ENCODE measurements at regions not wholly inside any gene's neighbourhood (a gene's known extent, or its start where the extent isn't known, plus 50 kb on each side); places are given as distances from the start of the nearest gene placed in this dataset.
A peak's percentile ranks its signal among the peaks of the same experiment; 100 is the strongest.

DNA sequence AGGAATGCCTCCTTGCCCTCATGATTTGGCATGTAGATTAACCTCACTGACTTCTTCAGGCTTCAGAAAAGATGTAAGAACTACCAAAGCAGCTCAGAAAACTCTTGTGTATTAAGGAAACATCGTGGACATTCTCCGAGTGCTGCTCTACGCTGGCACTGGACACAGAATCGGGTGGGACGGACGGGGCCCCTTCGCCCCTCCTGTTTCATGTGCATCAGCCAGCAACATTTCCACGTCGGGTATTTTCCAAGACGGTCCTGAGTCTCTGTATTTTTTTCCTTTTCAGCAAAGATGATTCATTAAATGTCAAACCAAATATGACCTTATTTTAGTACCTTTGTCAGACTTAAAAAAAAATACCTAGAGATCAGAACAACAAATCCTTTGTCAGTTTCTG lies 583.6 kb downstream of the CCDC171 start:
- no peak for TF ChIP-seq GATA3 (IDR thresholded peaks at IDR 0.05; ENCODE audit: borderline replicate concordance)
- no peak for TF ChIP-seq JUN (IDR thresholded peaks at IDR 0.05)
- TF ChIP-seq POLR2A (IDR thresholded peaks at IDR 0.05; ENCODE audit: low read length) = no peak
- no peak for TF ChIP-seq CBX2 (IDR thresholded peaks at IDR 0.05; ENCODE audit: borderline replicate concordance, low read depth)
- TF ChIP-seq, protein P1, sequence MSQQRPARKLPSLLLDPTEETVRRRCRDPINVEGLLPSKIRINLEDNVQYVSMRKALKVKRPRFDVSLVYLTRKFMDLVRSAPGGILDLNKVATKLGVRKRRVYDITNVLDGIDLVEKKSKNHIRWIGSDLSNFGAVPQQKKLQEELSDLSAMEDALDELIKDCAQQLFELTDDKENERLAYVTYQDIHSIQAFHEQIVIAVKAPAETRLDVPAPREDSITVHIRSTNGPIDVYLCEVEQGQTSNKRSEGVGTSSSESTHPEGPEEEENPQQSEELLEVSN (IDR thresholded peaks at IDR 0.05; ENCODE audit: borderline replicate concordance, low read depth) = no peak
- TF ChIP-seq ZFP36 (IDR thresholded peaks at IDR 0.05; ENCODE audit: borderline replicate concordance, partially characterized antibody) = no peak
- no peak for TF ChIP-seq BHLHE40 (IDR thresholded peaks at IDR 0.05; ENCODE audit: low read depth, low read length)
- TF ChIP-seq, protein P2, sequence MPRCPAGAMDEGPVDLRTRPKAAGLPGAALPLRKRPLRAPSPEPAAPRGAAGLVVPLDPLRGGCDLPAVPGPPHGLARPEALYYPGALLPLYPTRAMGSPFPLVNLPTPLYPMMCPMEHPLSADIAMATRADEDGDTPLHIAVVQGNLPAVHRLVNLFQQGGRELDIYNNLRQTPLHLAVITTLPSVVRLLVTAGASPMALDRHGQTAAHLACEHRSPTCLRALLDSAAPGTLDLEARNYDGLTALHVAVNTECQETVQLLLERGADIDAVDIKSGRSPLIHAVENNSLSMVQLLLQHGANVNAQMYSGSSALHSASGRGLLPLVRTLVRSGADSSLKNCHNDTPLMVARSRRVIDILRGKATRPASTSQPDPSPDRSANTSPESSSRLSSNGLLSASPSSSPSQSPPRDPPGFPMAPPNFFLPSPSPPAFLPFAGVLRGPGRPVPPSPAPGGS (IDR thresholded peaks at IDR 0.05) = no peak
- TF ChIP-seq ZNF302 (CRISPR knock-in tag; IDR thresholded peaks at IDR 0.05) = no peak
- TF ChIP-seq, protein P3, sequence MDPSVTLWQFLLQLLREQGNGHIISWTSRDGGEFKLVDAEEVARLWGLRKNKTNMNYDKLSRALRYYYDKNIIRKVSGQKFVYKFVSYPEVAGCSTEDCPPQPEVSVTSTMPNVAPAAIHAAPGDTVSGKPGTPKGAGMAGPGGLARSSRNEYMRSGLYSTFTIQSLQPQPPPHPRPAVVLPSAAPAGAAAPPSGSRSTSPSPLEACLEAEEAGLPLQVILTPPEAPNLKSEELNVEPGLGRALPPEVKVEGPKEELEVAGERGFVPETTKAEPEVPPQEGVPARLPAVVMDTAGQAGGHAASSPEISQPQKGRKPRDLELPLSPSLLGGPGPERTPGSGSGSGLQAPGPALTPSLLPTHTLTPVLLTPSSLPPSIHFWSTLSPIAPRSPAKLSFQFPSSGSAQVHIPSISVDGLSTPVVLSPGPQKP (IDR thresholded peaks at IDR 0.05; ENCODE audit: low read depth, low read length) = no peak
- CTCF ChIA-PET = interaction anchor here (1.2 to 1.8 kb wide), 3 partner anchors 28 to 299 kb away, joined by 3 to 5 read pairs (median 4); no protein-coding TSS in a partner anchor
- peaks cover 27% of the 10 kb centered on the region for H3K4me1 ChIP-seq
- peak; percentile 32 for FAIRE-seq
- WGBS (ENCODE audit: missing lambda C conversion rate) = 84% methylated on average over 10 of the region's 10 CpGs
- POLR2A ChIA-PET = no interaction called here
- peak overlapping the region in 1 of 2 experiments; percentile 38; a peak in 1 of 6 replicates for H3K27ac ChIP-seq
- no peaks in the 10 kb centered on the region for H3K9me3 ChIP-seq
- H3K4me2 ChIP-seq = no peak overlapping the region
- H3K4me3 ChIP-seq = no peak overlapping the region
- no peak for DNase-seq (ENCODE audit: low read depth in 1 of 2, low spot score in 1 of 2)
- no peak for ATAC-seq

DNA sequence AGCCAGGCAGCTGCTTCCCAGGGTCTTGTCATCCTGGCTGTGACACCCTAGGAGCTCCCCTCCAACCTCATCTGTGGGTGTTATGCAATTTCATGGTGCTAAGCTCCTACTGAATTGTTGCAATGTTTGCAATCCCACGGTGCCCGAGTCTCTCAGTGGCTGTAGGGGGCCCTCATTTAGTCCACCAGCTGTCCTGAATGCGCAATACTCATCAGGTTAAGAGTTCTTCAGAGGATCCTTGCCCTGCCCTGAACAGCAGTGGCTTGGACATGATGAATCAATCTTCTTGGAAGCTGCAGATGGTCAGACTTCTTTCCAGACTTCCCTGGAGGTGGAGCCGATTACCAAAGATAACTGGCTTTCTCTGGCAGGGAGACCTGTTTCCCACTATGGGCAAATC lies 584.1 kb downstream of the CCDC171 start:
- no peaks in the 10 kb centered on the region for H3K9me3 ChIP-seq
- POLR2A ChIA-PET = no interaction called here
- FAIRE-seq = no peak
- 64% methylated on average over 3 of the region's 4 CpGs for WGBS (ENCODE audit: missing lambda C conversion rate)
- peak in 1 of 2 experiments; percentile 17; a peak in 2 of 6 replicates for ATAC-seq
- TF ChIP-seq CBX8 (IDR thresholded peaks at IDR 0.05) (no peak), CEBPB (IDR thresholded peaks at IDR 0.05) (0 out of 4 replicates have a peak, but pooled peaks of 1 of the 2 experiments have one; percentile 11), FOSB (CRISPR knock-in tag; IDR thresholded peaks at IDR 0.05) (no peak)
- no peak overlapping the region for H3K4me3 ChIP-seq
- CTCF ChIA-PET = interaction anchor here (1.2 to 1.8 kb wide), 3 partner anchors 27 to 299 kb away, joined by 3 to 5 read pairs (median 4); no protein-coding TSS in a partner anchor
- H3K27ac ChIP-seq = peak overlapping the region in 1 of 2 experiments; percentile 37; a peak in 1 of 6 replicates
- peaks cover 27% of the 10 kb centered on the region for H3K4me1 ChIP-seq
- peak in 1 of 2 experiments; percentile 50 for DNase-seq (ENCODE audit: low read depth in 1 of 2, low spot score in 1 of 2)
- no peak overlapping the region for H3K4me2 ChIP-seq

DNA sequence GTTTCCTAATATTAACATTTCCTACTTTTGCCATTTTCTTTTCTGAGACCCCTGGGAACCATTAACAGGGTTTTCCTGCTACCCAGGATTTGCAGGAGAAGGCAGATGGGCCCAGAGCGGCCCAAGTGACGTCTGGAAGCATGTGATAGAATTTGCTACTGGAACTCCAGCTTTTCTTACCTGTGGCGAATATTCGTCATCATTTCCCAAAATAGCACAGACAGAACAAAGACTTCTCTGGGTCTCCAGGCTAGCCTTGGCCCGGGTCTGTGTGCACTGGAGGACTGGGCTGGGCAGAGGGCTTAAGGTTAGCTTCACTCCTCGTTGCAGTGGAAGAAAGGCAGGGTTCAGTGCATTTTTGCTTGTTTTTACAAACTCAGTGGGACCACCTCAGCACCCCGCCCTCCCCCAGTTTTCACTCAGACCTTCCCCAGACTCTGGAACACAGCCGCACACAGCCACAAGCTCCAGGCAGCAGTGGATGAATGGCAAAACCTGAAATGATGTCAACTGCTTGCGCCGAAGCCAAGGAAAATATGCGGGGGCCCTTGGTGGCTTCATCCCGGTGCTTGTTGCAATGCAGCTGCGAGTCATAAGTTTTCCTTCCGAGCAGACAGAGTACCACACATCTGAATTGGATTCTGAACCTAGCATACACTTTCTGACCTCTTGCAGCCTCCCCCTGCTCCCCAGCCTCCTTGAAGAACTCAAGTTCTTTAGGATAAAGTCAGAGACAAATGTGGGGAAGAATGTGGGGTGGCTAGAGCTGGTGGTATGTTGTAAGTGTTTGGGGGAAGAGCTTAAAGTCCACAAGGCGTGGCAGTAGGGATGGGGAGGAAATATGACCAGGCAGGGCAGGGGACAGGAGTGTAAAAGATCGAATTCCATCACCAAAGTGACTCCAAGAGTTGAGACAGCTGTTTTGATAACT lies 586.0 kb downstream of the CCDC171 start:
- WGBS (ENCODE audit: missing lambda C conversion rate) = 62% methylated on average over 16 of the region's 16 CpGs
- peaks cover 20% of the 10 kb centered on the region for H3K4me1 ChIP-seq
- peak overlapping the region; percentile 49 for H3K4me2 ChIP-seq
- H3K27ac ChIP-seq = peak overlapping the region; percentile 18 to 34; a peak in 4 of 6 replicates
- no peak overlapping the region for H3K4me3 ChIP-seq
- DNase-seq (ENCODE audit: low read depth in 1 of 2, low spot score in 1 of 2) (peak in 1 of 2 experiments; percentile 39), ATAC-seq (peak in 1 of 2 experiments; percentile 56; a peak in 3 of 6 replicates), FAIRE-seq (no peak)
- POLR2A ChIA-PET = no interaction called here
- TF ChIP-seq, protein P4, sequence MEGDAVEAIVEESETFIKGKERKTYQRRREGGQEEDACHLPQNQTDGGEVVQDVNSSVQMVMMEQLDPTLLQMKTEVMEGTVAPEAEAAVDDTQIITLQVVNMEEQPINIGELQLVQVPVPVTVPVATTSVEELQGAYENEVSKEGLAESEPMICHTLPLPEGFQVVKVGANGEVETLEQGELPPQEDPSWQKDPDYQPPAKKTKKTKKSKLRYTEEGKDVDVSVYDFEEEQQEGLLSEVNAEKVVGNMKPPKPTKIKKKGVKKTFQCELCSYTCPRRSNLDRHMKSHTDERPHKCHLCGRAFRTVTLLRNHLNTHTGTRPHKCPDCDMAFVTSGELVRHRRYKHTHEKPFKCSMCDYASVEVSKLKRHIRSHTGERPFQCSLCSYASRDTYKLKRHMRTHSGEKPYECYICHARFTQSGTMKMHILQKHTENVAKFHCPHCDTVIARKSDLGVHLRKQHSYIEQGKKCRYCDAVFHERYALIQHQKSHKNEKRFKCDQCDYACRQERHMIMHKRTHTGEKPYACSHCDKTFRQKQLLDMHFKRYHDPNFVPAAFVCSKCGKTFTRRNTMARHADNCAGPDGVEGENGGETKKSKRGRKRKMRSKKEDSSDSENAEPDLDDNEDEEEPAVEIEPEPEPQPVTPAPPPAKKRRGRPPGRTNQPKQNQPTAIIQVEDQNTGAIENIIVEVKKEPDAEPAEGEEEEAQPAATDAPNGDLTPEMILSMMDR (IDR thresholded peaks at IDR 0.05) = no peak
- TF ChIP-seq HEYL (CRISPR knock-in tag; IDR thresholded peaks at IDR 0.05) (no peak), POLR2AphosphoS2 (conservative IDR thresholded peaks at IDR 0.05; ENCODE audit: low read length) (no peak), RARB (CRISPR knock-in tag; IDR thresholded peaks at IDR 0.05) (no peak), TFCP2L1 (CRISPR knock-in tag; IDR thresholded peaks at IDR 0.05) (no peak)
- TF ChIP-seq, protein P1 (IDR thresholded peaks at IDR 0.05; ENCODE audit: borderline replicate concordance, low read depth) = no peak
- CTCF ChIA-PET = interaction anchor here (1.2 to 1.7 kb wide), 3 partner anchors 16 to 266 kb away, joined by 3 to 5 read pairs (median 3); no protein-coding TSS in a partner anchor
- H3K9me3 ChIP-seq = no peaks in the 10 kb centered on the region
